Stimulated activated CD8-positive, alpha-beta memory T cell treated with anti-CD3 and anti-CD28 coated beads, Interleukin-2, amount 100 ng/mL, for 48 hours (primary cell): ENCODE measurements at regions not wholly inside any gene's neighbourhood (a gene's known extent, or its start where the extent isn't known, plus 50 kb on each side); places are given as distances from the start of the nearest gene placed in this dataset.

Experiments used
- DNase-seq, 2 donors: peaks; one replicate each; pipeline ENCODE4 v3.0.0-alpha.2; 2020; ENCODE audit warnings: low read depth in 2 of 2

DNA sequence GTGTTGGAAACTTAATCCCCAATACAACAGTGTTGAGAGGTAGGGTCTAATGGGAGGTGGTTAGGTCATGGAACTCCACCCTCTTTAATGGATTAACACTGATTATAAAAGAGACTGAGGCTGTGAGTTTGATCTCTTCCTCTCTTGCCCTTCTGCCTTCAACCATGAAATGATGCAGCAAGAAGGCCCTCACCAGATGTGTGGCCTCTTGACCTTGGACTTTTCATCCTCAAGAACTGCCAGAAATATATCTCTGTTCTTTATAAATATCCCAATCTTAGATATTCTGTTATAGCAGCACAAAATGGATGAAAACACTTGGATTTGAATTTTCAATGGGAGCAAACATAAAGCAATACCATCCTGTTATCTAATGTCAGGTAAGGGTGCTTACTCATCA is 67.6 kb downstream of the NMUR2 start:
- DNase-seq = no peak

DNA sequence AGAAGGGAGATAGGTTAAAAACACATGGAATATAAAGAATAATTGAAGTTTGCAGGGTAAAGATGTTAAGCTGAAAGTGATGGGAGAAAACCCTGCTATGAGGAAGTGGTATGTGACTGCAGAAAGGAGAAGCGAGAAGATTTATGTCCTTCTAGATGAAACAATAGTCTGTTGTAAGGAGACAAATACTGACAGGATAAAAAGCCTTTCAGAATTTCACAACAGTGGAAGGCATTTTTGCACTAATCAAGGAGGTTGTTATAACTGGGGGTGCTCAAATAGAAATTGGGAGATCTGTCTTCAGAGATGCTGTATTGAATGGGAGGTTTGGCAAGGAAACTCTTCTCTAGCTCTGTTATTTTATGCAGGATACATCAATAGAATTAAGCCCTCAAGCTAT is 69.6 kb downstream of the NMUR2 start:
- no peak for DNase-seq

DNA sequence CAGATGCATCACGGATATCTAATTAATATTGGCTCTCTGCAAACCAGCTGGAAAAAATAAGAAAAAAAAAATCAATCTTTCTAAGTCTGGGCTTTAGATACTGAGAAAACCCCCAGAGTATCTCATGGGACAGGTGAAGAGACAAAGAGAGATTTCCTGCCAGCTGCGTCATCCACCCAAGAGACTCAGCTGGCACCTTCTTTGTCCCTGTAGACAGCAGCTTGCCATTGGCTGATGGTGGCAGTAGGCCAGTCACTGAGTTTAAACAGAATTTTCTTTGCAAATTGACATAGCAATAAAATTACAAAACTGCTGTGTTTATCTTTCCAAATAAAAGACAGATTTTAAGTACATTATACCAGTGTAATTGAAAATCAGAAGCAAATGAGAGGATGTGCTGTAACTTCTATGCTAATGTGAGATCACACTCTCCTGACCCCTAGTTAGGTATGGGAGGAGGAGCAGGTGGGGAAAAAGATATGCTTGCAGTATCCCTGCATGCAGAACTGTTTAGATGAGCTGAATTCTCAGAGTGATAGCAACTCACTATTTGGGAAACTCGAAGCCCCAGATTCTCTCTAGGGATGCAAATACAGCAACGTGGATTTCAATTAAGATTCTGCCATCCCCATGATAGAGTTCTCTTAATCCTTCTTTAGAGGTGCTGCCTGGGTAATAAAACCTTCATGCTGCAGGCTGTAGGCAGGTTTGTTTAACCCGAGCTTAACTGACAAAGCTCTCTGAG is 72.2 kb downstream of the NMUR2 start:
- DNase-seq = no peak

DNA sequence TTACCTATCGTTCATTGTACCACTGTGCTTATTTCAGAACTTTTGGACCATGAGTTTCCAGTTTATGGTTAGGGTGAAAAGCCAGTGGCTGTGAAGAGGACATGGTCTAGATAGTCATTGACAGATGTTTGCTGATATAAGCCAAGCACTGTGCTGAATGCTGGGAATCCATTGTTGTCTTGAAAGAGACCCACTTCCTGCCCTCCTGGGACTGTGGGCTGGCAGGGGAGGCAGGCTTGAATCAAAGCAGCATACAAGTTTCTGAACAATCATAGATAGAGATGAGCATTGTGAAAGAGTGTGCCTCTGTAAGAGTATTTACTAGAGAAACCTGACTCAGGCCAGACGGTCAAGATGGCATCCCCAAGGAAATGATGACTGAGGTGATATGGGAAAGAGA is 73.4 kb downstream of the NMUR2 start:
- DNase-seq = no peak

DNA sequence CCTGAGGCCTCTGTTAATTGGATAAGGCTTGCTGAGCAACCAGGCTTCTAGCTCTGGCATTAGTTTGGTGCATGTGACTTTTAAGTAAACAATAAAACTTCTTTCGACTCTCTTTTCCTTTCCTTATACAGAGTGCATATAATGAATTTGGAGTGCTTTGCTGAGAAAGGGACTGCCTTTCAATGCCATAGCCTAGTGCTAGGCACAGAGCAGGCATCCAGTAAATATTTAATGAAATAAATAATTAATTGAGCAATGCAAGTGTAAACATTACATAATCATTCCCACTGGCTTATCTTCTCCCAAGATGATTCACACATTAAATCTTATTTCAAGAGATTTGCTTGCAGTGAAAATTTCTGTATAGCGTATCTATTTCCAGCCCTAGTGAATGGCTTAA is 74.1 kb downstream of the NMUR2 start:
- DNase-seq = no peak

DNA sequence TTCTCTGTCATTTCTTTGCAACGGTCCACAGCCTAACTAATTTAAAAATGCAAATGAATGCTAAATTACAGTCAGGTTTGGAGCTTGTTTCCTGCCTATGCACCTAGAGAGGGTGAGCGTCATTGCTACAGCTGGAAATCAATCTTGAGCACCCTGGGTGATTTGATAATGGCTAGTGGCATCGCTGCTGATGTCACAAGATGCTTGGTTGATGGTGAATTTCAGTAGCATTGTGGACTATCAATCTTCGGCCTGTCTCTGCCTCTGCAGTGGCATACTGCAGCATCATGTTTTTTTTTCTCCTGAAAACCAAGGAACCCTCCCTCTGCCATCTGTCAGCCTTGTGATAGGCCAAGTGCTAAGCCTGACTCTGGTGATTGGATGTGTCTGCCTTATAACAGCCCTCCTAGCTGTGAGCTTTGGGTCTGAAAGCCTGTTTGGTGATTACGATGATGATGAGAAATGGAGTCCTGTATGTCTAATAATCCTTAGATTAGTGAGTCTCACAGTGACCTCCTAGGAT is 75.3 kb downstream of the NMUR2 start:
- DNase-seq = no peak

DNA sequence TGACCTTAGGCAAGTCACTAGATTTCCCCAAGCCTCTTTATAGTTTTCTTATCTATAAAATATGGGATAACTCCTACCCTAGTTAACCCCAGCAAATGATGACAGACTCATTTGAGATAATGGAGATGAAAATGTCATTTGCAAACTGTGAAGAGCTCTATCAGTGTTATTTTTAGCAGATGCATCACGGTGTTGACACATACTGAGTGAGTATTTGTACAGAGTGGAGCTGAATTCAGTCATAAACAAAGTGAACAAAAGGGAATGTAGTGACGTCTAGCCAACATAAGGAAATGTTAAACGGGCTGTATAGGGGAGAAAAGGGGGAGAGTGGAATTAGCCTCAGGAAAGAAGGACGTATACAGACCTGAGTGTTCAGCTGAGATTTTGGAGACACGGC is 75.9 kb downstream of the NMUR2 start:
- no peak for DNase-seq

DNA sequence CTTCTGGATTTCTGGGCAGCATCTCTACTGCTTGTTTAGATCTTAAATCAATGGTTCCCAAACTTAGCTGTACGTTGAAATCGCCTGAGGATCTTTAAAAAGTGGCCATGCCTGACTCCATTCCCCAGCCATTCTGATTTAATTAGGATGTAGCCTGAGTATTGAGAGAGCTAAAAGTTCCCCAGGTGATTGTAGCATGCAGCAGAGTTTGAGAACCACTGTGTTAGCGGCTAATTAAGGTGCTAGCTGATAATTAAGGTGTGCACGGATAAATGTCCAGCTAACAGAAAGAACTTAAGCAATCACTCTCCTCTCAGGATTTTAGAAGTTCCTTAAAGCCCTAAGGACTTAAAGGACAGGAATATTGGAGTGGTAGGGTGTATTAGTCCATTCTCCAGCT is 89.1 kb downstream of the NMUR2 start:
- DNase-seq = no peak

DNA sequence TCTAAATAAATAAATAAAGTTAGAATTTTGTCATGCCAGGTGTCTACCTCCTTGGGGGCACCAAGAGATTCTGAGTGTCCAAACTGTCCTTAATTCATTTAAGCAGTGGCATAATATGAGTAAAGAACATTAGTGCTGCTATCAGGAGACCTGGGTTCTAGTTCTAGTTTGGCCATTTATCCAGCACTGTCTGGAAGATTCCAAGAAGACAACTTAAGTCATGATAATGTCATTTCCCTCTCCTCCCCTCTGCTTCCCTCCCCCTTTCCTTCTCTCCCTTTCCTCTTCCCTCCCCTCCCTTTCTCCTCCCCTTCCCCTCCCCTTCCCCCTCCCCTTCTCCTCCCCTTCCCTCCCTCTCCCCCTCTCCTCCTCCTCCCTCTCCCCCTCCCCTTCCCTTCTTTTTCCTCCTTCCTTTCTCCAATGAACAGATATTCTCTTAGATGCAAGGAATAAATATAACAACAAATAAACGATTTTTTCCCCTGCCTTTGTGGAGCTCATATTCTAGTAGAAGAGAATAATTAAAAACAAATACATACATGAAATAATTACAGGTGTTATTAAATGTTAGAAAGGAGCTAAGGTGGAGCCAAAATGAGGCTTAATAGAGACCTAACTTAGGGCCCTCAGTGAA is 90.8 kb downstream of the NMUR2 start:
- DNase-seq = no peak

DNA sequence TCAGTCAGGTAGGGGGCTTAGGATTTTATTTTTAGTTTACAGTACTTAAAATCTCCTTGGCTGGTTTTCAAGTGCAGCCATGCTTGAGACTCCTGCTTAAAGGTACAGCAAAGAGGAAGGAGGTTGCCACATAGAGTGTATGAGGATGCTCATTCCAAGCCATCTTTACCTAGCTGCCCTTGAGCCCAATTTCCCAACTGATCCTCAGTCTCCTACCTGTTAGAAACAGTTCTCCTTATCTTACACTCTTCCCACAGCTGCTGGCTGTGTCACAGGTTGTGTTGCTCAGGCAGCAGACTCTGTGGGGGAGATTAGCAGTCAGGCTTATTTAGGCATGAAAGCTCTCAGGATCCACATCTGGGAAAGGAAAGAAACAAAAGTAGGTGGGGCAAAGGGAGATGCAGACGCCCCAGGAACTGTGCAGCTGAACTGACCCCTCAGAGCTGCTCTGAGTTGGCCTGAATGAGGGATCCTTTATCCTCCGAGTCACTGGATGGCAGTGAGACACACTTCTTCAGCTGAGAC is 95.1 kb downstream of the NMUR2 start:
- no peak for DNase-seq

DNA sequence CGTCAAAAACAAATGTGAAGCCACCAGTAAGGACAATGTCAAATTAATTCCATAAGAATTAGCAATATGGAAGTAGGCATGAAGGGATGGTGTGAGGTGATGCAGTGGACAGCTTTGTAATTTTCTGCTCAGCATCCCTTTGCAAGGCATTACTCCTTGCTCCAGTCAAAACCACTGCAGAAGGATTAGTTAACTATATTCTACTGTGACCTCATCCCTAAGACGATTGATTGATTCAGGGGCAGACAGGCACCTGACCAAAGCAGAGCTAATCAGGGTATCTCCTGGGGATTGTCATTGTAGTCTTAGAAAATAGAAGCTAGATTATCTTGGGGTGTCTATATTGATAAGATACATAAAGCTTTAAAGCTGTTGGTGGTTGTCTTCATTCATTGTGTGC is 98.7 kb downstream of the NMUR2 start:
- no peak for DNase-seq

DNA sequence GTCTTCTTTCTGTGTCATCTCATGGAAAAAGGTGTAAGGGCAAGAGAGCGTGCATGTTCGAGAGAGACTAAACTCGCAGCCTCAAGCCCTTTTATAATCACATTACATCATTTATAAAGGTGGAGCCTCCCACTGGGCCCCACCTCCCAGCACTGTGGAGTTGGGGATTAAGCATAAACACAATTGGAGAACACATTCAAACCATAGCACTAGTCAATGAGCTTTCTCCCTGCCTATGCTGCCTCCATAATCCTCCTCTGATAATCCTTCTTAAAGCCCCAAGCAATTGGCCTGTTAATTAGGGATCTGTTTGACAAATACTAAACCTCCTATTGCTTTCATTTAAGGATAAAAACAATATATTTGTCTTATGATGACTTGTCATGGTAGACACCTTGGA is 99.6 kb downstream of the NMUR2 start:
- DNase-seq = no peak

DNA sequence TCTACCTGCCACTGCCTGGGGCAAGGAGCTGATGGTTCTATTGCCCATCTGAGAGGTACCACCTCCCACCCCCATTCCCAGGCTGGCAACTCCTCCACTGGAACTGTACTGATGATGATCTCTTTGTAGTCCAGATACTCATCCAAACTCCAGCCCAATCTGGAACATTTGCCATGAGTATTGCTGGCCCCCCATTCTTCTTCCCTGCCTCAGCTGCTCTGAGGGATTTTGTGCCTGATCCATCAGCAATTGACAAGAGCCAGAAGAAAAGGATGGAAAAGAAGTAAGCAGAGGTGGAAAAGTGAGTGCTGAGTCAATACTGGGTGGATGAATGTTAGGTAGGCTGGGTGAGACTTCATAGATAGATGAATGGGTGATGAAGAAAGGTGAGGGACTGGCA is 101.2 kb downstream of the NMUR2 start:
- no peak for DNase-seq

DNA sequence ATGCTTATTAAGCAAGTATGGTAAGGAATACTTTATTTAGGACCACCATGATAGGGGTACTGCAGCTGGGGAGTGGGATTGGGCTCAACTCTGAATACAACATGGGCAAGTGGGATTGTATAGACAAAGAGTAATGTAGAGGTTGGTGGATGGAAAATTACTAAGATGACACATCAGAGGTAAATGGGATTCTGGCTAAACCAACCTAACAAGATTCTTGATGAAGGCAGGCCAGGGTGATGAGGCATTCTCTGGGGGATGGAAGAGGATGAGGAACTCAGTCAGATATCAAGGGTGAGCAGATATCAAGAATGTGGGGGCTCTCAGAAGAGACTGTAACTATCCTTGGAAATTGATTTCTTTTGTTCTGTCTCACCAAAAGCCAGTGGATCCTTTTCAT is 107.2 kb downstream of the NMUR2 start:
- DNase-seq = no peak

DNA sequence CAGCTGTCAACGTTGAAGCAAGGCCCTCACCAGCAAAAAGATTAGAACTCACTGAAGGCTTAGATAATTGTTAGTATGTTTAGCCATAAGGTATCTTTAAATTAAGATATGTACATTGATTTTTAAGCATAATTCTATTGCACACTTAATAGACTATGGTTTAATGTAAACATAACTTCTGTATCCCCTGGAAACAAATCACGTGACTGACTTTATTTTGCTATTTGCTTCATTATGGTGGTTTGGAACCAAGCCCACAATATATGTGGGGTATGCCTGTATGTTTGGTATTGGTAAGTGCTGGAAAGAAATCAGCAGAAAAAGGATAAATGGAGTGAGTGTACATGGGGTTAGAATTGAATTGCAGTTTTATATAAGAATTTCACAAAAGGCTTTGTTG is 111.9 kb downstream of the NMUR2 start:
- DNase-seq = no peak

DNA sequence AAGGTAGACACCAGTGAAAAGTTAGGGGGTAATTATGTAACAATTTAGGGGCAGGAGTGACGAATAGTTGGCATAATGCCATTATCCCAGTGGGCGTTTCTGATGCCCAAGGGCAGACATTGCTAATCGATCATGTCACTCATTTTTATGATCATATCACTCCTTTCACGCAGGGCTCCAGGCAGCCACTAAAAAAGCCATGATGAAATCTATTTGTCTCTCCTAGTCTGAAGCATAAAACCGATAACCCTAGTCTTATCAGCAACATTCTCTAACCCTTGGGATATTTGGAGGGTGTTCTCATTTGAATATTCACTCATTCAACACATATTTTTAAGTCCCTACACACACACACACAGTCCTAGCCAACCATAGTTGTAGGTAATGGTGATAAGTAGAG is 114.9 kb downstream of the NMUR2 start:
- no peak for DNase-seq

DNA sequence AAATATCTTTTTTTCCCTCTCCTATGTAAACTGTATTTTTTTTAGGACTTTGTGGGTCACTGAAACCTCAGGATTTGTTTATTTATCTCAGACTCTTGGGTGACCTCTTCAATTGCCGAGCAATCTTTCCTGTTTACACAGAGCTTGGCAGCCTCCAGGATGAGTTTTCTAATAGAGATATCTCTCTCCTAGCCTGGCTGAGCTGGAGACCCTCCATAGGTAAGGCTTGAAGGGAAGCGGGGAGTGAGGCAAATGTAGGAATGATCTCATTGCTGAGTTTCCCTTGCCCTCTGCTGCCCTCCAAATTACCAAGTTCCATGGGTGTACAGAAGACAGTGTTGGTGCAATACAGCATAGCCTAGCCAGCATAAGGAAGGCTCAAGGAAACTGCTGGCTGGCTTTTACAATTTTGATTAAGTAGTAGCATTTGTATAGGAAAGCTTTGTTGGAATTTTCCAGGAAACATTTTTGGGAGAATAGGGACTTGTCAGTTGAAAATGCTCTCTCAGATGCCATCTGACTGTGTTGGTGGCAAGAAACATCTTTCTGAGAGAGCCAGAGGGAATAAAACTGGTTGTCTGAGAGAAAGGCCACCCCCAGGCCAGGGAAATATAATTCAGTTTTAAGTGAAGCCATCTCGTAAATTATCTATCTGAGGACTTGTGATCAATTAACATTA is 116.0 kb downstream of the NMUR2 start:
- no peak for DNase-seq

DNA sequence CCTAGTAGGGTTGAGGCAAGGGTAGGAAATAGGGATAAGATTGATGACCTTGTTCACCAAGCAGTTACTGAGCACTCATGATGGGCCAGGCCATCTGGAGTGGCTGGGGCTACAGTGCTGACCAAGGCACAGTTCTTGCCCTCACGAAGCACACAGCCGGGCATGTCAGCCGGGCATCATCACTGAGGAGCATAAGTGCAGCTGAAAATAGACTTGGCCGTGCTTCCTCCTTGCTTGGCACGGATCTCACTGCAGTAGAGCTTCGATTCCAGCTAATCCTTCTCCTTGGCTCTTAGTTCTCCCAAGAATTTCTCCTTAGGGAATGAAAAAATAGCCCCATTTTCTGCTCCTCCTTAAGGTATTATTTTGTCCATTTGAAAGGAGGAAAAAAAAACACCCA is 116.6 kb downstream of the NMUR2 start:
- no peak for DNase-seq

DNA sequence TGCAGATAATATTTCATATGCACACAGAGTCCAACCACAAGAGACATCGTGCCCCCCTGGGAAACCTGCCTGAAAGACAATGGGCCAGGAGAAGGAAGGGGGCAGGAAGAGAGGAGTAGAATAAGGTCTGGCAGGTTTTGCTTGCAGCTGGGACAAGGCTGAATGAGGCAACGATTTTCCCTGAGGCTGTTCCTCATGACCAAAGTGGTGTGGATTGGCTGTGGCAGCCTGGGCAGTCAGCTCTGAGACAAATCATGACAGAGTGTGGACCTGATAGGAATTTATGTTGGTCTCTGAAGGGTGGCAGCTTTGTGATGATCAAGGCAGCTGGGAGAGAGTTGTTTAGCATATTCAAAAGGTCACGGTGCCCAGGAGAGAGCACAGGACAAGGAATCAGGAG is 119.3 kb downstream of the NMUR2 start:
- DNase-seq = no peak

DNA sequence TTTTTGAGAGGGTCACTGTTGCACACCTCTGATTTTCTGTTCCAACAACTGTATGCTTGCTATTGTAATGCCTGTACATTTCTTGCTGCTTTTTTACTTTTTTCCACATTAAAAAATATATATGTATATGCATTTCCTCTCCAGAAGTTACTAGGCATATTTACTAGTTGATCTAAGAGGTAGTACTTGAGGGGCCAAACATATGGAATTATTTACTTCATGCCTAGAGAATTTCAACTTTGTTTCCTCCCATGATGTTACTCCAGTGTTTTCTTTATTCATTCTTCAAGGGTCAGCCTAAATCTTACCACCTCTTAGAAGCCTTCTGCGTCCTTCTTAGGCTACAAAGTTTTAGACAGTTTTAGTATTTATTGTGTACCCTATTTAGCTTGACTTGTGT is 122.7 kb downstream of the NMUR2 start:
- DNase-seq = no peak

DNA sequence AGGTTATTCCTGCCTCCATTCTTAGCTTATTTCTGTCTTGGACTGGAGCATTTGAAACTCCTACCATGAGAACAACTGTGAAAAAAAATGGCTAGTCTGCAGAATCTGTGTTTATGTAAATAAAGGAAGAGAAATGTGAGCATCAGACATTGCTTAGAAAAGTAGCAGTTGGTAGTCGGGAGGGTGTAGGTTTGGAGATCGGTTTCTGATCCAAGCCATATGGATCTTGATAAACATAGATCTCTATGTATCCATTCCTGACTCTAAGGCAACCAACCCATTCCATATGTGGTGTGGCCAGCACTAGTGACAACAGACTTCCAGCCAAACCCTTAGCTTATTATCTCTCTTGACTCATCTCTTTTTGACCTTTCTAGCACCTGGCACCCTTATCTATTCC is 127.1 kb downstream of the NMUR2 start:
- DNase-seq = no peak

DNA sequence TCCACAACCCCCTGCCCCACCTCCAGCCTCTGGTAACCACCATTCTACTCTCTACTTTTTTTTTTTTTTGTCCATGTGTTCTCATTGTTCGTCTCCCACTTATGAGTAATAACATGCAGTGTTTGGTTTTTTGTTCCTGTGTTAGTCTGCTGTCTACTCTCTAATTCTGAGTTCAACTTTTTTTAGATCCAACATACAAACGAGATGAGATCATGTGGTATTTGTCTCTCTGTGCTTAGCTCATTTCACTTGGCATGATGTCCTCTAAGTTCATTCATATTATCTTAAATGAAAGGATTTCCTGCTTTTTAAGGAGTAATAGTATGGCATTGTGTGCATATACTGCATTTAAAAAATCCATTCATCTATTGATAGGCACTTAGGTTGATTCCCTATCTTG is 130.9 kb downstream of the NMUR2 start:
- no peak for DNase-seq

DNA sequence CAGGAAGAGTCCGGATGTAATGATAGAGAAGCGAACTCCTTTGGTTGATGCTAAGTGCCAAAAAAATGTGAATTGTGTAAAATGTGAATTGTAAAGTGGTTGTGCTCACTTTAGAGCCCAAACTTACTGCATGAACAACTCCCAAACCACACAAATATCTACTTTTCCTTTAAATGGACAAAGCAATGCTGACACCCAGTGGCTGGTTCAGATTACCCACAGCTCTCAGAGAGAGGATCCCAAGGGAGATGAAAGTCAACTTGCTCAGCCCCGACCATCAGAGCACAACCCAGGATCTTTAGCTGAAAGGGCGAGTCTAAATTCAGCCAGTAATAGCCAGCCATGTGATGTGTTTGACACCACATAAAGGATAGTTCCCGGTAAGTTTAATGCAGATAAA is 133.7 kb downstream of the NMUR2 start:
- DNase-seq = no peak
